Upper lobe of left lung (tissue), 6 donors: ENCODE measurements at regions not wholly inside any gene's neighbourhood (a gene's known extent, or its start where the extent isn't known, plus 50 kb on each side); places are given as distances from the start of the nearest gene placed in this dataset.

Experiments
- ATAC-seq, 2 donors: fragments of 200-7000 bp; cut with Tn5 transposase; one replicate each; pipeline ENCODE4 v1.9.1; 2022; ENCODE audit warnings: mild to moderate bottlenecking in 2 of 2, moderate library complexity in 2 of 2; ENCODE audit not compliant: low FRiP score in 2 of 2
- DNase-seq, 2 donors: peaks; one replicate each; pipeline ENCODE4 v3.0.0-alpha.2; 2019 to 2020
- H3K27ac ChIP-seq, 4 donors: fragments of 200-600 bp; sonication (generic); one replicate each; pipeline ENCODE4 v1.5.1; 2016 to 2019
- H3K27me3 ChIP-seq, 4 donors: fragments of 200-600 bp; sonication (generic); one replicate each; pipeline ENCODE4 v1.5.1; 2017 to 2019
- H3K36me3 ChIP-seq, 4 donors: fragments of 200-600 bp; sonication (generic); one replicate each; pipeline ENCODE4 v1.5.1; 2016 to 2019
- H3K4me1 ChIP-seq, 4 donors: fragments of 200-600 bp; sonication (generic); one replicate each; pipeline ENCODE4 v1.5.1; 2018 to 2019
- H3K4me3 ChIP-seq, 4 donors: fragments of 200-600 bp; sonication (generic); one replicate each; pipeline ENCODE4 v1.5.1; 2017 to 2019; ENCODE audit warnings: mild to moderate bottlenecking in 2 of 4, moderate library complexity in 1 of 4
- H3K9me3 ChIP-seq, 4 donors: fragments of 200-600 bp; sonication (generic); one replicate each; pipeline ENCODE4 v1.5.1; 2018 to 2019
- EP300 ChIP-seq, 4 donors: sonication (generic); formaldehyde crosslinking; IDR thresholded peaks; one replicate each; pipeline ENCODE4 v1.5.1; 2017; ENCODE audit warnings: antibody characterized with exemption in 4 of 4, control low read depth in 2 of 4
- POLR2A ChIP-seq, 4 donors: fragments of 450-650 bp; IDR thresholded peaks; one replicate each; pipeline ENCODE4 v1.5.1; 2016 to 2017; ENCODE audit warnings: antibody characterized with exemption in 4 of 4, mild to moderate bottlenecking in 2 of 4
- POLR2AphosphoS5 ChIP-seq, 2 donors: sonication (generic); formaldehyde crosslinking; IDR thresholded peaks; one replicate each; pipeline ENCODE4 v1.5.1; 2017; ENCODE audit warnings: antibody characterized with exemption in 2 of 2
- WGBS, 2 donors: methylation state at CpG; one replicate each; pipeline ENCODE4 v1.1.5; 2017 to 2018; 5-methylcytosine and 5-hydroxymethylcytosine counted together
- TF ChIP-seq, protein P1 (sequence below), 6 experiments: fragments of 450-650 bp in 4 of 6; fragments of 200-600 bp in 2 of 6; sonication (generic) in 2 of 6; IDR thresholded peaks; one replicate each; pipeline ENCODE4 v1.5.1; 2016 to 2019; ENCODE audit warnings: antibody characterized with exemption in 6 of 6
- donor health status: DM: no; HTN: no; CAD: no; lungs with moderate emphysema.
- donor health status: DM: no; HTN: yes; CAD: no; lungs with severe emphysema.

DNA sequence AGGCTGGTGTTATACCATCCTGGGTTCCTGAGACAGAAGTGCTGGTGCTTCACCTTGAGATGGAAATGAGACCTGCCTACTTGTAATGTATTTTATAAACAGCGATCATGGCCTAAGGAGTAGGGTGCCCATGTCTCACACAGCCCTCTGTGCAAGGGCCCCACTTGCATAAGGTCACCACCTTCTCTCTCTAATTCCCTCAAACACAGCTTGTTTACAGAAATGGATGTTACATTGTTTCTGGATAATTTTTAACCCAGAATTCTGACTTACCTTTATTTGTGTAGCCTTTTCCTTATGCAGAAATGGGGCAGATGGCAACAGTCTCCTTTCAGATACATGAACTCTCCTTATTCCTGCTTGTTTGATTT lies 95.1 kb upstream of the UMPS start:
- DNase-seq (no peak), ATAC-seq (no peak)
- 75 to 100% methylated on average over 1 of the region's 1 CpG for WGBS, 2 donors
- H3K4me1 ChIP-seq: no peaks in the 10 kb centered on the region
- no peaks in the 10 kb centered on the region for H3K27me3 ChIP-seq
- H3K27ac ChIP-seq: no peak overlapping the region
- no peaks in the 10 kb centered on the region for H3K9me3 ChIP-seq
- H3K4me3 ChIP-seq: no peak overlapping the region
- peaks cover 0 to 11% (median 0%) of the 10 kb centered on the region in 4 donors for H3K36me3 ChIP-seq
- TF ChIP-seq, protein P1, sequence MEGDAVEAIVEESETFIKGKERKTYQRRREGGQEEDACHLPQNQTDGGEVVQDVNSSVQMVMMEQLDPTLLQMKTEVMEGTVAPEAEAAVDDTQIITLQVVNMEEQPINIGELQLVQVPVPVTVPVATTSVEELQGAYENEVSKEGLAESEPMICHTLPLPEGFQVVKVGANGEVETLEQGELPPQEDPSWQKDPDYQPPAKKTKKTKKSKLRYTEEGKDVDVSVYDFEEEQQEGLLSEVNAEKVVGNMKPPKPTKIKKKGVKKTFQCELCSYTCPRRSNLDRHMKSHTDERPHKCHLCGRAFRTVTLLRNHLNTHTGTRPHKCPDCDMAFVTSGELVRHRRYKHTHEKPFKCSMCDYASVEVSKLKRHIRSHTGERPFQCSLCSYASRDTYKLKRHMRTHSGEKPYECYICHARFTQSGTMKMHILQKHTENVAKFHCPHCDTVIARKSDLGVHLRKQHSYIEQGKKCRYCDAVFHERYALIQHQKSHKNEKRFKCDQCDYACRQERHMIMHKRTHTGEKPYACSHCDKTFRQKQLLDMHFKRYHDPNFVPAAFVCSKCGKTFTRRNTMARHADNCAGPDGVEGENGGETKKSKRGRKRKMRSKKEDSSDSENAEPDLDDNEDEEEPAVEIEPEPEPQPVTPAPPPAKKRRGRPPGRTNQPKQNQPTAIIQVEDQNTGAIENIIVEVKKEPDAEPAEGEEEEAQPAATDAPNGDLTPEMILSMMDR (IDR thresholded peaks at IDR 0.05): no peak
- TF ChIP-seq EP300 (IDR thresholded peaks at IDR 0.05) (no peak), POLR2AphosphoS5 (IDR thresholded peaks at IDR 0.05) (no peak), POLR2A (IDR thresholded peaks at IDR 0.05) (no peak)

DNA sequence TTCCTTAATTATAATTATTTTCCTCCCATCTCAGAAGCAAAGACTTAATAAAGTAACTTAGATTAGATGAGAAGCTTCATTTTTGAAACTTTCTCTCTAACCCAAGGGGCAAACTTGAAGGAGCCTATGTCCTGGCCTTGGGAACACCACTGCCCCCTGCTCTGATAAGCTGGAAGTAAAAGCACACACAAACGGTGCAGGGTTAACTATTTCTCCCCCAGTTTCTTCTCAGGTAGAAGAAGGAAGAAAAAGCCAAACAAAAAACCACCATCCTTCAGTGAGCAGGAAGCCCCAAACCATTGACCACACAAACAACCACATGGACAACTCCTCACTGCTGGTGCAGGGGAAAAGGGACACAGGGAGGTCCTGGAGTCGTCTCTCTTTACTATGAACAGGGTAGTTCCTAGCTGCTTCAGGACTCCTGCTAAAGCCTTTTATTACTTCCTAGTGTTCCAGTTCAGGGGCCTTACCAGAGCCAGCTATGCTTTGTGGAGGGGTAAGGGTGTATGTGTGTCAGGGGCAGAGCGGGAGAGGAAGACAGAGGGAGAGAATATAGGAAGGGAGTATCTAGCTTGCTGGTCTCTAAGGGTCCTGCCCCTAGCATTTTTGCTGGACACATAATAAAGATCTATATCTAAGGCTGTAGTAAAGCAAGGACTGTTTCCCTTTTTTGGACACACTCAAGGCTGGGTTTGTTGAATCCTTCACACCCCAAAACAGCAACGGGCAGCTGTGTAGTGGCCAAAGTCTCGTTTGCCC lies 94.0 kb upstream of the UMPS start:
- no peaks in the 10 kb centered on the region for H3K27me3 ChIP-seq
- no peaks in the 10 kb centered on the region for H3K4me1 ChIP-seq
- ATAC-seq (no peak), DNase-seq (no peak)
- H3K9me3 ChIP-seq: no peaks in the 10 kb centered on the region
- H3K36me3 ChIP-seq: peaks cover 0 to 11% (median 0%) of the 10 kb centered on the region in 4 donors
- WGBS, 2 donors: 40 to 53% methylated on average over 4 to 5 of the region's 5 CpGs
- no peak overlapping the region for H3K27ac ChIP-seq
- H3K4me3 ChIP-seq: no peak overlapping the region
- no peak for TF ChIP-seq POLR2AphosphoS5 (IDR thresholded peaks at IDR 0.05)
- TF ChIP-seq POLR2A (IDR thresholded peaks at IDR 0.05): no peak
- TF ChIP-seq, protein P1 (IDR thresholded peaks at IDR 0.05): no peak
- no peak for TF ChIP-seq EP300 (IDR thresholded peaks at IDR 0.05)

DNA sequence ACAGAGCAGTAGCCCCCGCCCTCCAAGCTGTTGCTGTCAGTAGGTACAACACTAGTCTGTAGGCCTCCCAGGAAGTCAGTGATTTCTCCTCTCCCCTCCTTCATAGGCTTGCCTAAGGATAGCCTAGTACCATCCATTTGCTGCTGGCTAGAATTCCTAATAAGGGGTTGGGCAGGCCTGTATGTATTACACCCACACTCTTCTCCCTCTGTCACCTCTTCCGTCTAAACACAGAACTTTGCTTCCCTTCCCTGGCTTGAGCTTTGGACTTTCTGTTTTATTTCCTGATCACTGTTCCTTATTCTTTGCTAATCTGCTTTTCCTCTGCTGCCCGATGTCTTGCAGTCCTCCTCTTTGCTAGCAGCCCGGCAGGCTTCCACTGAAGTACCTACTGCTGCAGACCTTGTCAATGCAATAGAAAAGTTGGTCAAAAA lies 93.4 kb upstream of the UMPS start:
- TF ChIP-seq, protein P1 (IDR thresholded peaks at IDR 0.05): no peak
- TF ChIP-seq POLR2AphosphoS5 (IDR thresholded peaks at IDR 0.05) (no peak), POLR2A (IDR thresholded peaks at IDR 0.05) (no peak), EP300 (IDR thresholded peaks at IDR 0.05) (no peak)
- Histone ChIP-seq H3K4me1 (no peaks in the 10 kb centered on the region), H3K27me3 (no peaks in the 10 kb centered on the region), H3K27ac (no peak overlapping the region), H3K9me3 (no peaks in the 10 kb centered on the region), H3K4me3 (no peak overlapping the region), H3K36me3 (peaks cover 0 to 11% (median 0%) of the 10 kb centered on the region in 4 donors)
- 65 to 79% methylated on average over 4 of the region's 4 CpGs for WGBS, 2 donors
- ATAC-seq: peak; percentile 37 to 38
- DNase-seq: no peak

DNA sequence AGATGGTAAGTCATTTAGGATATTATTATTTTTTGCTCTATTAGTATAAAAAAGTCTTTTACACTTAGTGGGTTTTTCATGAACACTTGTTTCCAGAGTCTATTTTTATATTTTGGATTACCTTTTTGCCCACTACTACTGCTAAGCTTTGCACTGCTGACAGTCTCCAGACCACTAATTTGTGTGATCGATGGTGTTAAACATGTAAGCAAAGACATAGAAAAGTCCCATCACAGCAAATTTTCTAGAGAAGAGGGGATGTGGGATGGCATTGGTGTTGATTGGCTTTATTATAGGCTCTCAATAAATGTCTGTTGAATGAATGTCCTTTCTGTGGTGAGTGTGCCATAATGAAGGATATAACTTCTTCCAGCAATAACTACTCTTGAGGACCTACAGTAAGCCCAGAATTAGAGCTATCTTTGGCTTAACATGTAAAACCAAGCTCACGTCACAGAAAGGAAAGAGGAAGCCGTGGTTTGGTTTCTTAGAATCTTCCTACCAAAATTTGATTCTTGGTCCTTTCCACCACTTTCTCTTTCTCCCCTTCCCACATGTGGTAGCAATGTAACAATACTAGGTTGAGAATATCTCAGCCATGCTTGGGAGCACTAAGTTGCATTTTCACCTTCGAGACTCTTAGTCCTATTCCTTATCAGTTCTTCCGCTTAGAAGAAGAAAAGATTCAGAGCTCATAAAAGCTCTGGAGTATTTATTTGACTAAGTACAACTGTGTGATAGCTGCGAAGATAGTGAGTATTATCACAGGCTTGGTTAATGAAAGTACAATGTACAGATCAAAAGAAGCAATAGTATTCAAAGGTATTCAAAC lies 90.6 kb upstream of the UMPS start:
- DNase-seq (no peak), ATAC-seq (no peak)
- Histone ChIP-seq H3K27ac (no peak overlapping the region), H3K4me1 (no peaks in the 10 kb centered on the region), H3K9me3 (no peaks in the 10 kb centered on the region), H3K4me3 (no peak overlapping the region), H3K27me3 (no peaks in the 10 kb centered on the region), H3K36me3 (no peaks in the 10 kb centered on the region)
- 75 to 76% methylated on average over 6 of the region's 6 CpGs for WGBS, 2 donors
- no peak for TF ChIP-seq POLR2AphosphoS5 (IDR thresholded peaks at IDR 0.05)
- no peak for TF ChIP-seq POLR2A (IDR thresholded peaks at IDR 0.05)
- no peak for TF ChIP-seq EP300 (IDR thresholded peaks at IDR 0.05)
- TF ChIP-seq, protein P1 (IDR thresholded peaks at IDR 0.05): no peak
